GM12891 (cell line): ENCODE measurements at regions not wholly inside any gene's neighbourhood (a gene's known extent, or its start where the extent isn't known, plus 50 kb on each side); places are given as distances from the start of the nearest gene placed in this dataset.
"Not testable (repeated sequence)": the region's sequence is repeated elsewhere in the genome, so short reads cannot be mapped to it uniquely, and the experiment has no call there.

Experiments used
- DNase-seq: peaks from one replicate; pipeline ENCODE4 v3.0.0; 2011; ENCODE audit warnings: low spot score; ENCODE audit not compliant: insufficient read length
- FAIRE-seq: peaks from 2 replicates; lab custom pipeline; 2011; peaks lifted over from hg19 to GRCh38; lab: Jason Lieb, UNC
- PAX5 ChIP-seq: IDR thresholded peaks from 2 replicates; pipeline ENCODE4 v1.6.1; 2011; ENCODE audit warnings: low read length, moderate library complexity, mild to moderate bottlenecking; ENCODE audit not compliant: insufficient read depth, severe bottlenecking
- POLR2A ChIP-seq: IDR thresholded peaks from 2 replicates; pipeline ENCODE4 v1.6.1; 2011; ENCODE audit warnings: low read depth, low read length, control low read depth
- POLR2AphosphoS5 ChIP-seq: IDR thresholded peaks from 2 replicates; pipeline ENCODE4 v1.6.1; 2011; ENCODE audit warnings: low read depth, low read length, control low read depth
- POU2F2 ChIP-seq: IDR thresholded peaks from 2 replicates; pipeline ENCODE4 v1.6.1; 2011; ENCODE audit warnings: low read depth, mild to moderate bottlenecking, control low read depth, low read length, moderate library complexity
- SPI1 ChIP-seq: IDR thresholded peaks from 2 replicates; pipeline ENCODE4 v1.6.1; 2011; ENCODE audit warnings: low read depth, low read length, control low read depth
- TAF1 ChIP-seq: IDR thresholded peaks from 2 replicates; pipeline ENCODE4 v1.6.1; 2011; ENCODE audit warnings: low read depth, low read length, control low read depth

- DNase-seq (no peak), FAIRE-seq (no peak)
- TF ChIP-seq POLR2A: no peak
- TF ChIP-seq POU2F2: no peak
- TF ChIP-seq PAX5: no peak
- no peak for TF ChIP-seq SPI1
- TF ChIP-seq POLR2AphosphoS5: no peak
- TF ChIP-seq TAF1: no peak
Measured at GRCh38 chr4:124839786-124840390, 127.4 kb upstream of the ANKRD50 start.

GRCh38 chr4:124833831-124834505 lies 121.4 kb upstream of the ANKRD50 start:
- no peak for TF ChIP-seq POU2F2
- TF ChIP-seq PAX5: no peak
- TF ChIP-seq SPI1: no peak
- no peak for TF ChIP-seq POLR2AphosphoS5
- TF ChIP-seq POLR2A: no peak
- no peak for TF ChIP-seq TAF1
- FAIRE-seq (no peak), DNase-seq (no peak)

- TF ChIP-seq POLR2A (no peak), PAX5 (no peak), TAF1 (no peak), POU2F2 (no peak)
- FAIRE-seq (no peak), DNase-seq (no peak)
Measured at GRCh38 chr4:124828382-124828781, 115.8 kb upstream of the ANKRD50 start.

- DNase-seq (no peak), FAIRE-seq (no peak)
- TF ChIP-seq PAX5: no peak
- no peak for TF ChIP-seq TAF1
- TF ChIP-seq POLR2AphosphoS5: no peak
- no peak for TF ChIP-seq POU2F2
- TF ChIP-seq POLR2A: no peak
- TF ChIP-seq SPI1: no peak
Measured at GRCh38 chr4:124817531-124817930, 105.0 kb upstream of the ANKRD50 start.

- DNase-seq, FAIRE-seq: not testable (repeated sequence)
Measured at GRCh38 chr4:124812203-124812602, 99.7 kb upstream of the ANKRD50 start.

GRCh38 chr4:124810827-124811226 lies 98.3 kb upstream of the ANKRD50 start:
- FAIRE-seq (no peak), DNase-seq (no peak)
- TF ChIP-seq POU2F2: no peak
- no peak for TF ChIP-seq POLR2A
- no peak for TF ChIP-seq PAX5
- no peak for TF ChIP-seq SPI1
- no peak for TF ChIP-seq TAF1
- no peak for TF ChIP-seq POLR2AphosphoS5

- FAIRE-seq: no peak
Measured at GRCh38 chr4:124807421-124807820, 94.9 kb upstream of the ANKRD50 start.

GRCh38 chr4:124806403-124806802 lies 93.9 kb upstream of the ANKRD50 start:
- no peak for DNase-seq
- no peak for TF ChIP-seq POLR2AphosphoS5
- no peak for TF ChIP-seq TAF1
- TF ChIP-seq POLR2A: no peak
- TF ChIP-seq PAX5: no peak
- FAIRE-seq: no peak

More at GRCh38 chr4:124807421-124807820, 94.9 kb upstream of the ANKRD50 start:
- DNase-seq: no peak
- no peak for TF ChIP-seq POLR2AphosphoS5
- TF ChIP-seq POU2F2: no peak
- no peak for TF ChIP-seq PAX5
- TF ChIP-seq SPI1: no peak
- no peak for TF ChIP-seq TAF1
- no peak for TF ChIP-seq POLR2A

GRCh38 chr4:124804584-124804983 lies 92.1 kb upstream of the ANKRD50 start:
- TF ChIP-seq POLR2AphosphoS5 (no peak), PAX5 (no peak), POLR2A (no peak), TAF1 (no peak), SPI1 (no peak), POU2F2 (no peak)
- DNase-seq (no peak), FAIRE-seq (no peak)

- no peak for DNase-seq
- no peak for TF ChIP-seq PAX5
- TF ChIP-seq POLR2A: no peak
- no peak for TF ChIP-seq POLR2AphosphoS5
- no peak for TF ChIP-seq TAF1
- TF ChIP-seq POU2F2: no peak
- TF ChIP-seq SPI1: no peak
- FAIRE-seq: no peak
Measured at GRCh38 chr4:124804041-124804440, 91.5 kb upstream of the ANKRD50 start.
